ENCODE measurements at regions not wholly inside any gene's neighbourhood (a gene's known extent, or its start where the extent isn't known, plus 50 kb on each side); places are given as distances from the start of the nearest gene placed in this dataset.

DNA sequence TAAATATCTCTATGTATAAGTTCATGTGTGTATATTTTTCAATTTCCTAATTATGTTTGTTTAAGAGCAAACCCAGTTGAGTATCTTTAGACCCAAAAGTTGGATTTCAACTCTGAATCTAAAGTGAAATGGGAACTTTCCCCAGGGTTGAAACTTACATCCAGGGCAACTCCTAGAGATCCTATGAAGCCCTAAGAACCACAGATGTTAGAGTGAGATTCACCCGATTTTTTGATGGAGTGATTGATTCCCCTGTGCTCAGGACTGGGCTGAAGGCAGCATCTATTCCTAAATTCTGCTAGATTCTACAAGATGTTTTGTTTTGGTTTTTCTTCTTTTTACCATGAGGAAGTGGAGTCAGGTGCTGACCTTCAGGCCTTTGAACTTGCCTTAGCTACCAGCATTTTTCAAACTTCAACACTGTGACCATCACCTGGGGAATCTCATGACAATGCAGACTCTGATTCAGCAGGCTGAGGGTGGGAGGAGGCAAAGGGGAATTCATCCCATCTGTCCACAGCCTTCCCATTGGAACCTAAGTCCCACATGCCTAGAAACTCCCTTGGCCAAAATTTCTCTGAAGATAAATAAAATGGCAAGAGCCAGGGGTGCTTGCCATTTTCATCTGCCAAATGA lies 145.5 kb downstream of the ETS2 start:
- TF ChIP-seq, protein P1, sequence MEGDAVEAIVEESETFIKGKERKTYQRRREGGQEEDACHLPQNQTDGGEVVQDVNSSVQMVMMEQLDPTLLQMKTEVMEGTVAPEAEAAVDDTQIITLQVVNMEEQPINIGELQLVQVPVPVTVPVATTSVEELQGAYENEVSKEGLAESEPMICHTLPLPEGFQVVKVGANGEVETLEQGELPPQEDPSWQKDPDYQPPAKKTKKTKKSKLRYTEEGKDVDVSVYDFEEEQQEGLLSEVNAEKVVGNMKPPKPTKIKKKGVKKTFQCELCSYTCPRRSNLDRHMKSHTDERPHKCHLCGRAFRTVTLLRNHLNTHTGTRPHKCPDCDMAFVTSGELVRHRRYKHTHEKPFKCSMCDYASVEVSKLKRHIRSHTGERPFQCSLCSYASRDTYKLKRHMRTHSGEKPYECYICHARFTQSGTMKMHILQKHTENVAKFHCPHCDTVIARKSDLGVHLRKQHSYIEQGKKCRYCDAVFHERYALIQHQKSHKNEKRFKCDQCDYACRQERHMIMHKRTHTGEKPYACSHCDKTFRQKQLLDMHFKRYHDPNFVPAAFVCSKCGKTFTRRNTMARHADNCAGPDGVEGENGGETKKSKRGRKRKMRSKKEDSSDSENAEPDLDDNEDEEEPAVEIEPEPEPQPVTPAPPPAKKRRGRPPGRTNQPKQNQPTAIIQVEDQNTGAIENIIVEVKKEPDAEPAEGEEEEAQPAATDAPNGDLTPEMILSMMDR (IDR thresholded peaks at IDR 0.05 in 8 of 11, conservative IDR thresholded peaks at IDR 0.05 in 3 of 11), result no peak
- TF ChIP-seq POLR2A (IDR thresholded peaks at IDR 0.05), result no peak
- no peak for TF ChIP-seq POLR2AphosphoS5 (IDR thresholded peaks at IDR 0.05)
